Endothelial cell of umbilical vein (primary cell): ENCODE measurements at regions not wholly inside any gene's neighbourhood (a gene's known extent, or its start where the extent isn't known, plus 50 kb on each side); places are given as distances from the start of the nearest gene placed in this dataset.

Source experiments
- BruUV-seq: library from RNA; stranded (reverse); fragments of 400-500 nt; replicated peaks from 2 replicates; lab custom pipeline; 2021; lab: Mats Ljungman, UMichigan
- CTCF ChIA-PET: fragments of 300-600, 350-600 bp; sonication (Branson Sonifier 250); formaldehyde crosslinking; loops from one replicate; lab custom pipeline; 2021; ENCODE audit warnings: antibody characterized with exemption, inconsistent platforms; lab: Charles Lee
- POLR2A ChIA-PET: fragments of 300-600, 350-600 bp; sonication (Branson Sonifier 250); formaldehyde crosslinking; loops from one replicate; lab custom pipeline; 2021; ENCODE audit warnings: antibody characterized with exemption, inconsistent platforms; lab: Charles Lee
- DNase-seq: peaks from one replicate; pipeline ENCODE4 v3.0.0-alpha.2; 2011; ENCODE audit warnings: low read depth, low spot score
- FAIRE-seq: peaks from 2 replicates; lab custom pipeline; 2011; peaks lifted over from hg19 to GRCh38; lab: Jason Lieb, UNC
- H2AFZ ChIP-seq: 2 replicates; pipeline ENCODE4 v1.6.0; 2012; ENCODE audit warnings: low read depth, low read length, control low read depth, inconsistent platforms
- H3K27ac ChIP-seq: 2 replicates; pipeline ENCODE4 v1.5.1; 2011; ENCODE audit warnings: low read depth, mild to moderate bottlenecking, control low read depth, low read length, moderate library complexity; ENCODE audit not compliant: insufficient read depth
- H3K27me3 ChIP-seq, 2 experiments: 2 replicates each; pipeline versions ENCODE4 v1.6.0 to v1.6.1; 2011; ENCODE audit warnings: low read length in 2 of 2, mixed read lengths in 1 of 2; ENCODE audit not compliant: control insufficient read depth in 2 of 2, insufficient read depth in 2 of 2
- H3K36me3 ChIP-seq, 2 experiments: 2 replicates in 1 of 2; 3 replicates in 1 of 2; pipeline ENCODE4 v1.5.1; 2011; ENCODE audit warnings: low read length in 2 of 2, mild to moderate bottlenecking in 1 of 2, moderate library complexity in 1 of 2; ENCODE audit not compliant: control insufficient read depth in 2 of 2, insufficient read depth in 2 of 2; ENCODE audit errors: extremely low read depth in 1 of 2
- H3K4me1 ChIP-seq: 3 replicates; pipeline ENCODE4 v1.5.1; 2011; ENCODE audit warnings: mild to moderate bottlenecking, low read length; ENCODE audit not compliant: control insufficient read depth, insufficient read depth; ENCODE audit errors: extremely low read depth
- H3K4me2 ChIP-seq: 2 replicates; pipeline ENCODE4 v1.6.1; 2011; ENCODE audit warnings: low read length, control low read depth, mixed read lengths; ENCODE audit not compliant: insufficient read depth
- H3K4me3 ChIP-seq, 3 experiments: fragments of 200-600 bp in 1 of 3; sonication (generic), shearing (Covaris generic) in 1 of 3; replicated peaks in 1 of 3; 2 replicates each; pipeline ENCODE4 v1.5.1; 2011 to 2016; ENCODE audit warnings: control low read depth in 3 of 3, low read length in 3 of 3, mild to moderate bottlenecking in 2 of 3, inconsistent platforms in 1 of 3, low read depth in 1 of 3, moderate library complexity in 1 of 3; ENCODE audit not compliant: insufficient read depth in 1 of 3
- H3K79me2 ChIP-seq: 2 replicates; pipeline ENCODE4 v1.6.0; 2012; ENCODE audit warnings: low read length, inconsistent platforms; ENCODE audit not compliant: control insufficient read depth, insufficient read depth
- H3K9ac ChIP-seq: replicated peaks from 2 replicates; pipeline ENCODE3; 2011; ENCODE audit warnings: low read length, control low read depth; ENCODE audit not compliant: insufficient read depth; ENCODE audit errors: extremely low read depth
- H3K9me1 ChIP-seq: replicated peaks from 3 replicates; pipeline ENCODE4 v1.6.0; 2011; ENCODE audit warnings: mild to moderate bottlenecking, low read length; ENCODE audit not compliant: control insufficient read depth, insufficient read depth; ENCODE audit errors: extremely low read depth
- H3K9me3 ChIP-seq: replicated peaks from 2 replicates; pipeline ENCODE4 v1.5.1; 2012; ENCODE audit warnings: low read length, inconsistent platforms; ENCODE audit not compliant: control insufficient read depth, insufficient read depth
- H4K20me1 ChIP-seq: replicated peaks from 2 replicates; pipeline ENCODE3; 2011; ENCODE audit warnings: mild to moderate bottlenecking, low read length; ENCODE audit not compliant: control insufficient read depth, insufficient read depth; ENCODE audit errors: extremely low read depth
- EZH2 ChIP-seq: IDR thresholded peaks from 2 replicates; pipeline ENCODE4 v1.6.1; 2012; ENCODE audit warnings: borderline replicate concordance, low read depth, mild to moderate bottlenecking, moderate library complexity, low read length, inconsistent platforms; ENCODE audit not compliant: severe bottlenecking
- FOS ChIP-seq: IDR thresholded peaks from 2 replicates; pipeline ENCODE4 v1.6.1; 2011; ENCODE audit warnings: mild to moderate bottlenecking, low read length, moderate library complexity, borderline replicate concordance; ENCODE audit not compliant: insufficient read depth
- GATA2 ChIP-seq: IDR thresholded peaks from 2 replicates; pipeline ENCODE4 v1.7.0; 2011; ENCODE audit warnings: low read depth, mild to moderate bottlenecking, moderate library complexity, mixed read lengths, low read length; ENCODE audit not compliant: insufficient read length, insufficient read depth
- JUN ChIP-seq: IDR thresholded peaks from 2 replicates; pipeline ENCODE4 v1.6.1; 2011; ENCODE audit warnings: borderline replicate concordance, low read depth; ENCODE audit not compliant: insufficient read length, insufficient read depth
- MYC ChIP-seq: IDR thresholded peaks from one replicate; pipeline ENCODE4 v1.6.1; 2011; ENCODE audit warnings: mild to moderate bottlenecking, low read depth, low read length
- POLR2A ChIP-seq: IDR thresholded peaks from 2 replicates; pipeline ENCODE4 v1.6.1; 2012; ENCODE audit warnings: low read depth, mild to moderate bottlenecking, control low read depth, low read length
- POLR2AphosphoS5 ChIP-seq: IDR thresholded peaks from 2 replicates; pipeline ENCODE4 v1.6.1; 2012; ENCODE audit warnings: low read depth, mild to moderate bottlenecking, control low read depth, low read length, moderate library complexity; ENCODE audit not compliant: insufficient read depth
- dilution Hi-C: fragments of 300-500 bp; cut with MboI; formaldehyde crosslinking; loops from one replicate; pipeline ENCODE4 v1.15.0; 2019; ENCODE audit warnings: low sequenced_read_pairs; ENCODE audit not compliant: extremely low pct_ligation_motif_present
- intact Hi-C: fragments of 100-400 bp; cut with micrococcal nuclease; formaldehyde crosslinking; loops from one replicate; pipeline ENCODE4 v1.10.0; 2022
- TF ChIP-seq, protein P1 (sequence below): IDR thresholded peaks from 2 replicates; pipeline ENCODE4 v1.6.1; 2011; ENCODE audit not compliant: insufficient read depth, insufficient read length
- TF ChIP-seq, protein P2 (sequence below), 2 donors: IDR thresholded peaks; 1 replicate in 1 of 2; 2 replicates in 1 of 2; pipeline ENCODE4 v1.5.1; 2011; ENCODE audit warnings: low read length in 2 of 2, mild to moderate bottlenecking in 2 of 2, moderate library complexity in 2 of 2, control low read depth in 1 of 2, inconsistent platforms in 1 of 2, low read depth in 1 of 2; ENCODE audit not compliant: insufficient read depth in 1 of 2; ENCODE audit errors: extremely low read depth in 1 of 2

DNA sequence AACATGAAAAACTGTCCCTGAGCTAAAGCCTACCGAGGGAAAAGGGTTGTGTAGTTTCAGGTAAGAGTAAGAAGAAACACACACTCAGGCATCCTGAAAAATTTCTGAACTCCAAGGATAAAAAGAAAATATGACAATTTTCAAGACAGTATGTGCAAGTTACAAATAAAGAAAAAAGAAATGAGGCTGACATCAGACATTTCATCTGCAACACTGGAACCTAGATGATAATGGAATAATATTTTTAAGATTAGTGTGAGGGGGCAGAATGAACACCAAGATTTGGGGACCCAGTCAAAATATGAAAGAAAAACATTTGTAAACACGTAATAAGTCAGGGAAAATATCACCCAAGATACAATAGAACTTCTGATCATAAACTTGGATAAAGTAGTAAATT lies 135.9 kb upstream of the PSMD7 start:
- H3K36me3 ChIP-seq, result no peaks in the 10 kb centered on the region
- no peaks in the 10 kb centered on the region for H3K9me3 ChIP-seq
- no TSS peak for BruUV-seq
- H3K27ac ChIP-seq, result no peak overlapping the region
- FAIRE-seq (no peak), DNase-seq (no peak)
- ChIA-PET POLR2A (no interaction called here), CTCF (no interaction called here)
- H3K27me3 ChIP-seq, result no peaks in the 10 kb centered on the region
- H3K4me2 ChIP-seq, result no peak overlapping the region
- H3K79me2 ChIP-seq, result no peaks in the 10 kb centered on the region
- no peak for TF ChIP-seq POLR2A
- TF ChIP-seq FOS, result no peak
- TF ChIP-seq MYC, result no peak
- TF ChIP-seq EZH2, result no peak
- no peak for TF ChIP-seq JUN
- TF ChIP-seq, protein P1, sequence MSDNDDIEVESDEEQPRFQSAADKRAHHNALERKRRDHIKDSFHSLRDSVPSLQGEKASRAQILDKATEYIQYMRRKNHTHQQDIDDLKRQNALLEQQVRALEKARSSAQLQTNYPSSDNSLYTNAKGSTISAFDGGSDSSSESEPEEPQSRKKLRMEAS, result no peak
- TF ChIP-seq, protein P2, sequence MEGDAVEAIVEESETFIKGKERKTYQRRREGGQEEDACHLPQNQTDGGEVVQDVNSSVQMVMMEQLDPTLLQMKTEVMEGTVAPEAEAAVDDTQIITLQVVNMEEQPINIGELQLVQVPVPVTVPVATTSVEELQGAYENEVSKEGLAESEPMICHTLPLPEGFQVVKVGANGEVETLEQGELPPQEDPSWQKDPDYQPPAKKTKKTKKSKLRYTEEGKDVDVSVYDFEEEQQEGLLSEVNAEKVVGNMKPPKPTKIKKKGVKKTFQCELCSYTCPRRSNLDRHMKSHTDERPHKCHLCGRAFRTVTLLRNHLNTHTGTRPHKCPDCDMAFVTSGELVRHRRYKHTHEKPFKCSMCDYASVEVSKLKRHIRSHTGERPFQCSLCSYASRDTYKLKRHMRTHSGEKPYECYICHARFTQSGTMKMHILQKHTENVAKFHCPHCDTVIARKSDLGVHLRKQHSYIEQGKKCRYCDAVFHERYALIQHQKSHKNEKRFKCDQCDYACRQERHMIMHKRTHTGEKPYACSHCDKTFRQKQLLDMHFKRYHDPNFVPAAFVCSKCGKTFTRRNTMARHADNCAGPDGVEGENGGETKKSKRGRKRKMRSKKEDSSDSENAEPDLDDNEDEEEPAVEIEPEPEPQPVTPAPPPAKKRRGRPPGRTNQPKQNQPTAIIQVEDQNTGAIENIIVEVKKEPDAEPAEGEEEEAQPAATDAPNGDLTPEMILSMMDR (IDR thresholded peaks at IDR 0.05; ENCODE audit: extremely low read depth in 1 of 2, insufficient read depth in 1 of 2, low read depth in 1 of 2, low read length in 2 of 2), result no peak
- TF ChIP-seq POLR2AphosphoS5, result no peak
- no peak for TF ChIP-seq GATA2
- no peak overlapping the region for H3K4me3 ChIP-seq
- H3K9me1 ChIP-seq, result no peaks in the 10 kb centered on the region
- intact Hi-C loops (no loop called here), dilution Hi-C loops (no loop called here)
- H3K4me1 ChIP-seq, result no peaks in the 10 kb centered on the region
- H2AFZ ChIP-seq, result no peak overlapping the region
- no peak overlapping the region for H3K9ac ChIP-seq
- no peaks in the 10 kb centered on the region for H4K20me1 ChIP-seq
